H1 (cell line): ENCODE measurements at regions not wholly inside any gene's neighbourhood (a gene's known extent, or its start where the extent isn't known, plus 50 kb on each side); places are given as distances from the start of the nearest gene placed in this dataset.

Source experiments
- CTCF ChIA-PET: fragments of 300-600 bp; sonication (Branson Sonifier 250); formaldehyde crosslinking; loops from one replicate; lab custom pipeline; 2021; ENCODE audit not compliant: partially characterized antibody; lab: Charles Lee
- POLR2A ChIA-PET: fragments of 300-600 bp; sonication (Branson Sonifier 250); formaldehyde crosslinking; loops from one replicate; lab custom pipeline; 2021; ENCODE audit warnings: inconsistent platforms; ENCODE audit not compliant: partially characterized antibody; lab: Charles Lee
- DNase-seq, 2 experiments: peaks; one replicate each; pipeline versions ENCODE4 v3.0.0 to v3.0.0-alpha.2; 2010 to 2022; ENCODE audit warnings: low spot score in 2 of 2, low read depth in 1 of 2, mixed read lengths in 1 of 2
- FAIRE-seq: peaks from 2 replicates; lab custom pipeline; 2011; peaks lifted over from hg19 to GRCh38; lab: Jason Lieb, UNC
- H2AFZ ChIP-seq: 2 replicates; pipeline ENCODE4 v1.8.1; 2012; ENCODE audit warnings: low read length, inconsistent platforms
- H2AK5ac ChIP-seq: 2 replicates; pipeline ENCODE4 v1.6.1; 2013; ENCODE audit warnings: low read depth, low read length
- H2BK120ac ChIP-seq: replicated peaks from 2 replicates; pipeline ENCODE3; 2013; ENCODE audit warnings: low read depth, low read length, inconsistent platforms
- H2BK12ac ChIP-seq: 2 replicates; pipeline ENCODE4 v1.6.1; 2013; ENCODE audit warnings: low read depth, low read length
- H2BK15ac ChIP-seq: 2 replicates; pipeline ENCODE4 v1.6.1; 2013; ENCODE audit warnings: low read length
- H2BK20ac ChIP-seq: 2 replicates; pipeline ENCODE4 v1.6.1; 2013; ENCODE audit warnings: low read length
- H2BK5ac ChIP-seq: 2 replicates; pipeline ENCODE4 v1.6.1; 2013; ENCODE audit warnings: low read depth, low read length
- H3K14ac ChIP-seq: 2 replicates; pipeline ENCODE4 v1.6.1; 2013; ENCODE audit warnings: inconsistent platforms; ENCODE audit not compliant: insufficient read length
- H3K18ac ChIP-seq: 2 replicates; pipeline ENCODE4 v1.6.1; 2013; ENCODE audit warnings: low read length; ENCODE audit errors: extremely low read depth
- H3K23ac ChIP-seq: 2 replicates; pipeline ENCODE4 v1.6.1; 2013; ENCODE audit warnings: inconsistent platforms; ENCODE audit not compliant: insufficient read length
- H3K23me2 ChIP-seq: 2 replicates; pipeline ENCODE4 v1.6.1; 2013; ENCODE audit warnings: low read depth, low read length
- H3K27ac ChIP-seq: 2 replicates; pipeline ENCODE4 v1.6.1; 2011; ENCODE audit warnings: low read depth, low read length, inconsistent platforms
- H3K27me3 ChIP-seq, 4 experiments: replicated peaks in 1 of 4; 1 replicate in 1 of 4; 2 replicates in 3 of 4; pipeline versions ENCODE4 v1.6.1 to v1.8.1; 2011 to 2013; ENCODE audit warnings: low read length in 3 of 4, mild to moderate bottlenecking in 3 of 4, inconsistent platforms in 2 of 4, mixed read lengths in 2 of 4, moderate library complexity in 1 of 4; ENCODE audit not compliant: control insufficient read depth in 3 of 4, insufficient read depth in 3 of 4; ENCODE audit errors: extremely low read depth in 1 of 4
- H3K36me3 ChIP-seq, 4 experiments: 2 replicates each; pipeline versions ENCODE4 v1.6.1 to v1.8.1; 2011 to 2013; ENCODE audit warnings: mild to moderate bottlenecking in 4 of 4, low read length in 3 of 4, moderate library complexity in 2 of 4, control low read depth in 1 of 4, inconsistent platforms in 1 of 4; ENCODE audit not compliant: insufficient read depth in 4 of 4, control insufficient read depth in 2 of 4
- H3K4ac ChIP-seq: replicated peaks from 2 replicates; pipeline ENCODE3; 2013; ENCODE audit warnings: low read length, low read depth, mixed read lengths, inconsistent platforms; ENCODE audit not compliant: insufficient read length
- H3K4me1 ChIP-seq, 4 experiments: replicated peaks in 1 of 4; 1 replicate in 1 of 4; 2 replicates in 3 of 4; pipeline versions ENCODE4 v1.6.1 to v1.8.1; 2011 to 2013; ENCODE audit warnings: low read length in 3 of 4, inconsistent platforms in 2 of 4, mixed read lengths in 1 of 4; ENCODE audit not compliant: insufficient read depth in 4 of 4, control insufficient read depth in 3 of 4
- H3K4me2 ChIP-seq, 2 experiments: 2 replicates each; pipeline versions ENCODE4 v1.6.1 to v1.8.1; 2011 to 2013; ENCODE audit warnings: low read depth in 2 of 2, low read length in 2 of 2, control low read depth in 1 of 2, inconsistent platforms in 1 of 2, mild to moderate bottlenecking in 1 of 2; ENCODE audit not compliant: insufficient read depth in 1 of 2
- H3K4me3 ChIP-seq, 4 experiments: fragments of 200-600, 300-600 bp in 1 of 4; sonication (generic), shearing (Covaris generic), sonication (Bioruptor Twin) in 1 of 4; 2 replicates each; pipeline versions ENCODE4 v1.5.1 to v1.8.1; 2011 to 2016; ENCODE audit warnings: low read length in 4 of 4, low read depth in 3 of 4, control low read depth in 2 of 4, inconsistent platforms in 2 of 4, mild to moderate bottlenecking in 2 of 4, mixed read lengths in 1 of 4, moderate library complexity in 1 of 4; ENCODE audit not compliant: insufficient read depth in 2 of 4; ENCODE audit errors: extremely low read depth in 1 of 4
- H3K56ac ChIP-seq: replicated peaks from 2 replicates; pipeline ENCODE3; 2013; ENCODE audit warnings: low read depth, mild to moderate bottlenecking, mixed read lengths, low read length, inconsistent platforms; ENCODE audit not compliant: insufficient read length
- H3K79me1 ChIP-seq: 2 replicates; pipeline ENCODE4 v1.6.1; 2013; ENCODE audit warnings: low read depth, low read length, control low read depth
- H3K79me2 ChIP-seq, 2 experiments: 2 replicates each; pipeline versions ENCODE4 v1.6.1 to v1.8.1; 2012 to 2013; ENCODE audit warnings: low read length in 2 of 2, mild to moderate bottlenecking in 2 of 2, inconsistent platforms in 1 of 2; ENCODE audit not compliant: insufficient read depth in 2 of 2, control insufficient read depth in 1 of 2
- H3K9ac ChIP-seq, 4 experiments: replicated peaks in 1 of 4; 1 replicate in 1 of 4; 2 replicates in 3 of 4; pipeline versions ENCODE4 v1.6.1 to v1.8.1; 2011 to 2013; ENCODE audit warnings: low read depth in 3 of 4, low read length in 3 of 4, control low read depth in 2 of 4, mild to moderate bottlenecking in 2 of 4, moderate library complexity in 2 of 4, inconsistent platforms in 1 of 4; ENCODE audit errors: extremely low read depth in 1 of 4
- H3K9me3 ChIP-seq, 2 experiments: 2 replicates each; pipeline versions ENCODE4 v1.6.1 to v1.8.1; 2012 to 2013; ENCODE audit warnings: mild to moderate bottlenecking in 2 of 2, moderate library complexity in 2 of 2, control low read depth in 1 of 2, inconsistent platforms in 1 of 2, low read depth in 1 of 2, low read length in 1 of 2, mixed read lengths in 1 of 2; ENCODE audit not compliant: insufficient read depth in 2 of 2
- H4K20me1 ChIP-seq, 2 experiments: replicated peaks in 1 of 2; 2 replicates each; pipeline versions ENCODE3 to v1.8.1; 2011 to 2013; ENCODE audit warnings: inconsistent platforms in 2 of 2, low read length in 2 of 2, mild to moderate bottlenecking in 1 of 2; ENCODE audit not compliant: insufficient read depth in 2 of 2, control insufficient read depth in 1 of 2
- H4K5ac ChIP-seq: 2 replicates; pipeline ENCODE4 v1.6.1; 2013; ENCODE audit warnings: low read length, low read depth, mixed read lengths, inconsistent platforms; ENCODE audit not compliant: insufficient read length
- H4K8ac ChIP-seq: 2 replicates; pipeline ENCODE4 v1.8.0; 2013; ENCODE audit warnings: mild to moderate bottlenecking, moderate library complexity, low read length, inconsistent platforms; ENCODE audit not compliant: insufficient read depth; ENCODE audit errors: extremely low read depth
- H4K91ac ChIP-seq: replicated peaks from 2 replicates; pipeline ENCODE3; 2013; ENCODE audit warnings: low read length, mixed read lengths, inconsistent platforms; ENCODE audit not compliant: insufficient read length
- BRCA1 ChIP-seq: IDR thresholded peaks from 2 replicates; pipeline ENCODE4 v1.6.1; 2012; ENCODE audit warnings: low read depth, low read length, improper control_type of control experiment
- JUND ChIP-seq: IDR thresholded peaks from 2 replicates; pipeline ENCODE4 v1.6.1; 2011; ENCODE audit warnings: mild to moderate bottlenecking, improper control_type of control experiment, low read length
- KDM5A ChIP-seq: fragments of 200-600 bp; IDR thresholded peaks from 2 replicates; pipeline ENCODE4 v1.7.1; 2012; ENCODE audit warnings: mild to moderate bottlenecking, low read length, inconsistent platforms, mixed read lengths
- PHF8 ChIP-seq: fragments of 200-600 bp; sonication (generic); conservative IDR thresholded peaks from 2 replicates; pipeline ENCODE4 v1.7.1; 2012; ENCODE audit warnings: low read depth, mild to moderate bottlenecking, inconsistent platforms, low read length, moderate library complexity
- TCF12 ChIP-seq: IDR thresholded peaks from 2 replicates; pipeline ENCODE4 v1.6.1; 2011; ENCODE audit warnings: low read depth, mild to moderate bottlenecking, low read length
- whole genome bisulfite sequencing, 2 experiments: shearing (Covaris generic) in 1 of 2; methylation state at CpG; one replicate each; pipeline versions ENCODE4 v1.1.6 to v1.1.7; 2013 to 2015; ENCODE audit warnings: low lambda C conversion rate in 2 of 2, mixed read lengths in 2 of 2, inconsistent platforms in 1 of 2, low coverage in 1 of 2, missing lambda C conversion rate in 1 of 2; ENCODE audit not compliant: insufficient replicate concordance in 2 of 2, insufficient coverage in 1 of 2, insufficient read length in 1 of 2; ENCODE audit errors: extremely low coverage in 1 of 2, missing lambda C conversion rate in 1 of 2; 5-methylcytosine and 5-hydroxymethylcytosine counted together
- TF ChIP-seq, protein P1 (sequence below): IDR thresholded peaks from 2 replicates; pipeline ENCODE4 v1.6.1; 2012; ENCODE audit warnings: inconsistent platforms

DNA sequence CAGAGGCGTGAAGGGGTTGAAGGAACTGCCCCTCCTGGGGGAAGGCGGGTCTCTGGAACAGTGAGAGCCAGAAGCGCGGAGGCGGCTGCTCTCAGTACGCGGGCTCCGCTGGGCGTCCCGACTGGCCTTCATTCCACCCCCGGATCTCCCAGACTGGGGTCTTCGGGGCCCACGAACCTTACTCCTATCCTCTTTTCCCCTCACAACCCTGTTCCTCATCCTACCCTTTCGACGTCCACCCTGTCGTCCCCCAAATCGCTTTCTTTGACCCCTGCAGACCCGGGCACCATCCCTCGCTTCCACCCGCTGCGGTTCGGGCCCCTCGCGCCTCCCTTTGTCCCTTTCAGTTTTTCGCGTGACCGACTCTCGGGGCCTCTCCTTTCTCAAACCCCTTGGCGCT lies 2114.6 kb downstream of the TP53TG3F start:
- Histone ChIP-seq H2AFZ (no peak overlapping the region), H3K9me3 (peaks cover 63 to 99% of the 10 kb centered on the region in 2 experiments), H3K14ac (no peak overlapping the region), H3K18ac (no peak overlapping the region), H3K79me1 (no peaks in the 10 kb centered on the region), H2BK15ac (no peak overlapping the region), H2BK120ac (no peak overlapping the region), H3K23me2 (no peaks in the 10 kb centered on the region), H3K9ac (no peak overlapping the region), H4K5ac (no peak overlapping the region), H3K4me1 (no peaks in the 10 kb centered on the region), H2BK5ac (no peak overlapping the region), H3K27ac (no peak overlapping the region), H4K8ac (no peak overlapping the region), H2BK20ac (no peak overlapping the region), H3K56ac (no peak overlapping the region), H3K27me3 (no peaks in the 10 kb centered on the region), H3K4me2 (no peak overlapping the region), H3K36me3 (peaks cover 0 to 7% (median 0%) of the 10 kb centered on the region in 4 experiments; a peak in 3 of 8 replicates), H4K91ac (no peak overlapping the region), H3K4ac (no peak overlapping the region), H3K23ac (no peak overlapping the region), H3K79me2 (no peaks in the 10 kb centered on the region), H2BK12ac (no peak overlapping the region), H2AK5ac (no peak overlapping the region), H4K20me1 (no peaks in the 10 kb centered on the region), H3K4me3 (no peak overlapping the region)
- no peak for FAIRE-seq
- ChIA-PET POLR2A (no interaction called here), CTCF (no interaction called here)
- no peak for TF ChIP-seq BRCA1
- no peak for TF ChIP-seq KDM5A
- TF ChIP-seq PHF8, result no peak
- TF ChIP-seq, protein P1, sequence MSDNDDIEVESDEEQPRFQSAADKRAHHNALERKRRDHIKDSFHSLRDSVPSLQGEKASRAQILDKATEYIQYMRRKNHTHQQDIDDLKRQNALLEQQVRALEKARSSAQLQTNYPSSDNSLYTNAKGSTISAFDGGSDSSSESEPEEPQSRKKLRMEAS, result no peak
- no peak for TF ChIP-seq JUND
- no peak for TF ChIP-seq TCF12
- WGBS, 2 experiments, result 89% methylated on average over 29 of the region's 29 CpGs; no CpG with 5 or more reads in 1 of the 2 experiments
- DNase-seq, result no peak
